ENCODE measurements at regions not wholly inside any gene's neighbourhood (a gene's known extent, or its start where the extent isn't known, plus 50 kb on each side); places are given as distances from the start of the nearest gene placed in this dataset.

GRCh38 chr5:163677092-163677491 is 171.7 kb downstream of the MAT2B start:
- TF ChIP-seq CTCF (IDR thresholded peaks at IDR 0.05; ENCODE audit: low read depth, low read length, missing control alignments): no peak
- no peak for DNase-seq (ENCODE audit: extremely low read depth, low read depth)
- H3K4me3 ChIP-seq (replicated peaks; ENCODE audit: low read depth, low read length): no peak overlapping the region

- H3K4me3 ChIP-seq (replicated peaks; ENCODE audit: low read depth, low read length): no peak overlapping the region
- TF ChIP-seq CTCF (IDR thresholded peaks at IDR 0.05; ENCODE audit: low read depth, low read length, missing control alignments): no peak
- DNase-seq (ENCODE audit: extremely low read depth, low read depth): no peak
These were observed 176.8 kb downstream of the MAT2B start for GRCh38 chr5:163682234-163682633.

- H3K4me3 ChIP-seq (replicated peaks; ENCODE audit: low read depth, low read length): no peak overlapping the region
- no peak for DNase-seq (ENCODE audit: extremely low read depth, low read depth)
- no peak for TF ChIP-seq CTCF (IDR thresholded peaks at IDR 0.05; ENCODE audit: low read depth, low read length, missing control alignments)
These were observed 182.0 kb downstream of the MAT2B start for GRCh38 chr5:163687414-163687813.

GRCh38 chr5:163692091-163692490 is 186.7 kb downstream of the MAT2B start:
- no peak for TF ChIP-seq CTCF (IDR thresholded peaks at IDR 0.05; ENCODE audit: low read depth, low read length, missing control alignments)
- H3K4me3 ChIP-seq (replicated peaks; ENCODE audit: low read depth, low read length): no peak overlapping the region
- no peak for DNase-seq (ENCODE audit: extremely low read depth, low read depth)

GRCh38 chr5:163695830-163696578 is 190.6 kb downstream of the MAT2B start:
- DNase-seq (ENCODE audit: extremely low read depth, low read depth): peak; percentile 60
- H3K4me3 ChIP-seq (replicated peaks; ENCODE audit: low read depth, low read length): no peak overlapping the region
- TF ChIP-seq CTCF (IDR thresholded peaks at IDR 0.05; ENCODE audit: low read depth, low read length, missing control alignments): peak; percentile 69

- no peak for DNase-seq (ENCODE audit: extremely low read depth, low read depth)
- no peak for TF ChIP-seq CTCF (IDR thresholded peaks at IDR 0.05; ENCODE audit: low read depth, low read length, missing control alignments)
These were observed 191.1 kb downstream of the MAT2B start for GRCh38 chr5:163696579-163696887.

More at GRCh38 chr5:163696579-163696887, 191.1 kb downstream of the MAT2B start:
- no peak overlapping the region for H3K4me3 ChIP-seq (replicated peaks; ENCODE audit: low read depth, low read length)
